OCI-LY1 (cell line): ENCODE measurements at regions not wholly inside any gene's neighbourhood (a gene's known extent, or its start where the extent isn't known, plus 50 kb on each side); places are given as distances from the start of the nearest gene placed in this dataset.

Experiments used
- H2AFZ ChIP-seq: fragments of 200-600 bp; sonication (generic), shearing (Covaris generic); 2 replicates; pipeline ENCODE4 v1.6.0; 2014; ENCODE audit warnings: antibody characterized with exemption, mild to moderate bottlenecking, low read length
- H3F3A ChIP-seq: fragments of 200-600 bp; sonication (generic), shearing (Covaris generic); 2 replicates; pipeline ENCODE4 v1.6.0; 2014; ENCODE audit warnings: mild to moderate bottlenecking, antibody characterized with exemption, low read length, moderate library complexity; ENCODE audit not compliant: insufficient read depth
- H3K27ac ChIP-seq: fragments of 200-600 bp; sonication (generic); 2 replicates; pipeline ENCODE4 v1.5.1; 2014; ENCODE audit warnings: low read length, mixed run types, mild to moderate bottlenecking, low read depth; ENCODE audit not compliant: poor library complexity, severe bottlenecking
- H3K27me3 ChIP-seq: fragments of 200-600 bp; sonication (generic); 2 replicates; pipeline ENCODE4 v1.6.0; 2014; ENCODE audit warnings: antibody characterized with exemption, mild to moderate bottlenecking, low read length, moderate library complexity; ENCODE audit not compliant: insufficient read depth
- H3K36me3 ChIP-seq: fragments of 200-600 bp; sonication (generic); 2 replicates; pipeline ENCODE4 v1.6.1; 2014; ENCODE audit warnings: mild to moderate bottlenecking, antibody characterized with exemption, low read length, moderate library complexity, mixed read lengths; ENCODE audit not compliant: insufficient read depth
- H3K4me1 ChIP-seq: fragments of 200-600 bp; sonication (generic); 2 replicates; pipeline ENCODE4 v1.5.1; 2014; ENCODE audit warnings: mild to moderate bottlenecking, low read length, moderate library complexity; ENCODE audit not compliant: insufficient read depth, severe bottlenecking
- H3K4me2 ChIP-seq: fragments of 200-600 bp; sonication (generic), shearing (Covaris generic); 2 replicates; pipeline ENCODE4 v1.6.1; 2014; ENCODE audit warnings: low read length
- H3K4me3 ChIP-seq: fragments of 200-600 bp; sonication (generic); 2 replicates; pipeline ENCODE4 v1.5.1; 2014; ENCODE audit warnings: low read length, low read depth, mild to moderate bottlenecking, mixed read lengths; ENCODE audit not compliant: poor library complexity, severe bottlenecking
- H3K79me2 ChIP-seq: fragments of 200-600 bp; shearing (Covaris generic); 2 replicates; pipeline ENCODE4 v1.6.1; 2016; ENCODE audit warnings: mixed run types, low read length, mixed read lengths; ENCODE audit not compliant: insufficient read depth
- H3K9ac ChIP-seq: fragments of 200-600 bp; sonication (generic), shearing (Covaris generic); 2 replicates; pipeline ENCODE4 v1.6.1; 2014; ENCODE audit warnings: mild to moderate bottlenecking, low read length, mixed read lengths
- H3K9me2 ChIP-seq: fragments of 200-600 bp; sonication (generic), shearing (Covaris generic); 2 replicates; pipeline ENCODE4 v1.6.1; 2014; ENCODE audit warnings: low read depth, mild to moderate bottlenecking, low read length, mixed read lengths
- H3K9me3 ChIP-seq: fragments of 200-600 bp; shearing (Covaris generic); 2 replicates; pipeline ENCODE4 v1.6.1; 2014; ENCODE audit warnings: low read length, mixed read lengths
- H4K20me1 ChIP-seq: fragments of 200-600 bp; sonication (generic), shearing (Covaris generic); 2 replicates; pipeline ENCODE4 v1.6.0; 2016; ENCODE audit warnings: mild to moderate bottlenecking, low read length; ENCODE audit not compliant: insufficient read depth
- EZH2 ChIP-seq: fragments of 200-600 bp; sonication (generic), shearing (Covaris generic); IDR thresholded peaks from 2 replicates; pipeline ENCODE4 v1.8.0; 2017; ENCODE audit warnings: borderline replicate concordance, mixed run types, mild to moderate bottlenecking, antibody characterized with exemption, low read length, moderate library complexity, mixed read lengths
- TF ChIP-seq, protein P1 (sequence below): fragments of 200-600 bp; sonication (generic), shearing (Covaris generic); IDR thresholded peaks from 2 replicates; pipeline ENCODE4 v1.5.1; 2017; ENCODE audit warnings: mild to moderate bottlenecking, antibody characterized with exemption, low read length, moderate library complexity, mixed read lengths

DNA sequence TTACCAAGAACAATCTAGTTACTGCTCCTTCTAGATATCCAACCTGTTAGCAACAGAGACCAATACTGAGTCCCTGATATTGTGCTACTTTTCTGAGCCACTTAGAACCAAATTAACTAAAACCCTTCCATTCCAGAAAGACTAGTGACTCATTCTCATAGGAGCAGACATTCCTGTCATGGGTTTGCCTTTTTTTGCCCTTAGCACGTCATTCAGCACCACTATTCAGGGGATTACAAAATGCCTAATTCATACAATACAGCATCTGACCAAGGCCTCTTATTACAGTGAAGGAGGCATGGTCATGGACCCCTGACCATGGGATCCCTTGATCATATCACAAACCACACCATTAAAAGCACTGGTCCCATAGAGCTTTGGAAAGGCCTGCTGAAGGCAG, 123.8 kb upstream of the CXCL13 start:
- H3K9me2 ChIP-seq = no peaks in the 10 kb centered on the region
- H3K4me1 ChIP-seq = no peaks in the 10 kb centered on the region
- no peak overlapping the region for H3K4me3 ChIP-seq
- no peaks in the 10 kb centered on the region for H3K27me3 ChIP-seq
- TF ChIP-seq, protein P1, sequence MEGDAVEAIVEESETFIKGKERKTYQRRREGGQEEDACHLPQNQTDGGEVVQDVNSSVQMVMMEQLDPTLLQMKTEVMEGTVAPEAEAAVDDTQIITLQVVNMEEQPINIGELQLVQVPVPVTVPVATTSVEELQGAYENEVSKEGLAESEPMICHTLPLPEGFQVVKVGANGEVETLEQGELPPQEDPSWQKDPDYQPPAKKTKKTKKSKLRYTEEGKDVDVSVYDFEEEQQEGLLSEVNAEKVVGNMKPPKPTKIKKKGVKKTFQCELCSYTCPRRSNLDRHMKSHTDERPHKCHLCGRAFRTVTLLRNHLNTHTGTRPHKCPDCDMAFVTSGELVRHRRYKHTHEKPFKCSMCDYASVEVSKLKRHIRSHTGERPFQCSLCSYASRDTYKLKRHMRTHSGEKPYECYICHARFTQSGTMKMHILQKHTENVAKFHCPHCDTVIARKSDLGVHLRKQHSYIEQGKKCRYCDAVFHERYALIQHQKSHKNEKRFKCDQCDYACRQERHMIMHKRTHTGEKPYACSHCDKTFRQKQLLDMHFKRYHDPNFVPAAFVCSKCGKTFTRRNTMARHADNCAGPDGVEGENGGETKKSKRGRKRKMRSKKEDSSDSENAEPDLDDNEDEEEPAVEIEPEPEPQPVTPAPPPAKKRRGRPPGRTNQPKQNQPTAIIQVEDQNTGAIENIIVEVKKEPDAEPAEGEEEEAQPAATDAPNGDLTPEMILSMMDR = no peak
- no peak for TF ChIP-seq EZH2
- H3K79me2 ChIP-seq = no peaks in the 10 kb centered on the region
- H4K20me1 ChIP-seq = no peaks in the 10 kb centered on the region
- no peak overlapping the region for H3K27ac ChIP-seq
- H3K4me2 ChIP-seq = no peak overlapping the region
- H3F3A ChIP-seq = no peaks in the 10 kb centered on the region
- H2AFZ ChIP-seq = no peak overlapping the region
- no peaks in the 10 kb centered on the region for H3K9me3 ChIP-seq
- no peaks in the 10 kb centered on the region for H3K36me3 ChIP-seq
- H3K9ac ChIP-seq = no peak overlapping the region

DNA sequence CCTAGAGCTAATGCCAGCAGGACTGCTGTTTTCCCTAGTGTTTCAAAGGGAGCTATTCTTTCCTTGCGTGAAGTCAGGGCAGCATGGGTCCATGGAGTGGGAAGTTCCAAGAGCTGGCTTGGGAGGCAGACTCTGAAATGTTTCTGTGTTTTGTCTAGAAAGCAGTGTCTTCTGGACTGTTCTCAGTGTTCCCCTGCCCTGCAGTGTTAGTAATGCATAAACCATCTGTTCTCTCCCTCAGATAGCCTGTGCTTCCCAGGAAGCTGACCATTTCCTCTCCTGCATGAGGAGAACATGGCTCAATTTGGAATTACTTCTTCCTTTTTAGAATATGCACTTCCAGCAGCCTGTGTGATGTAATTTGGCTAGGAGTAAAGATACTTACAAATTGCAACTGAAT, 116.7 kb upstream of the CXCL13 start:
- Histone ChIP-seq H3F3A (no peaks in the 10 kb centered on the region), H3K9me2 (no peaks in the 10 kb centered on the region), H3K4me2 (no peak overlapping the region), H3K4me3 (no peak overlapping the region), H3K27ac (no peak overlapping the region), H4K20me1 (no peaks in the 10 kb centered on the region), H3K79me2 (no peaks in the 10 kb centered on the region), H3K9me3 (no peaks in the 10 kb centered on the region), H3K9ac (no peak overlapping the region), H3K36me3 (no peaks in the 10 kb centered on the region), H3K4me1 (no peaks in the 10 kb centered on the region), H2AFZ (no peak overlapping the region), H3K27me3 (no peaks in the 10 kb centered on the region)
- no peak for TF ChIP-seq EZH2
- TF ChIP-seq, protein P1 = no peak

DNA sequence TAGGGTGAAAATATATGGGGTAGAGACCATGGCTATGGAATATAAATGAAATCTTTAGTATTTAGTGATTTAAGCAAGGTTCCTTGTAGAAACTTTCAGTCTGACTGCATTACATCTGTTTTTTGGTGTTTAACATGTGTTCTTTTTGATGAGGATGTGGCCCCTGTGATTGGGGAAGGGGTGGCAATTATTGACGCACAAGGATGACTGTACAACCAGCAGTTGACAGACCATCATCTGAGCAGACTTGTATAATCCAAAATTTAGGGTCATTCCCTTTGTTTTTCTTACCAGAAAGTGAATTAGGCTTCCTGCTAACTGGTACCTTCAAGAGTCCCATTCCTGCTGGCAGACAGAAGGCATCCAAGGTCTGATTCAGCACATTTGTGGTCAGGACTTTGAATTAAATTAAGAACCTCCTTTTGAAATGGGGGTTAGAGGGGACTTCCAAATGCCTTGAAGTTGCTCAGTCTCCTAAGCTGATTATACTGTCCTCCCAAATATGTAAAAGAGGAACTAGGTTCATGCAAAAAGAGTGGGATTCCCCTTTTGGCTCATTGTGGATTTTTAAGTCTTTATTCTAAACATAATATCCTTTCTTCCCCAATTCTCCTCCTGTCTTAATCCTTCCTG, 112.4 kb upstream of the CXCL13 start:
- Histone ChIP-seq H3K79me2 (no peaks in the 10 kb centered on the region), H3K9me3 (no peaks in the 10 kb centered on the region), H3K9me2 (no peaks in the 10 kb centered on the region), H3K4me1 (no peaks in the 10 kb centered on the region), H3F3A (no peaks in the 10 kb centered on the region), H3K4me2 (no peak overlapping the region), H3K9ac (no peak overlapping the region), H3K4me3 (no peak overlapping the region), H4K20me1 (no peaks in the 10 kb centered on the region), H3K27me3 (no peaks in the 10 kb centered on the region), H3K27ac (no peak overlapping the region), H3K36me3 (no peaks in the 10 kb centered on the region), H2AFZ (no peak overlapping the region)
- TF ChIP-seq, protein P1 = no peak
- TF ChIP-seq EZH2 = no peak
